Fibroblast of the conjunctiva (primary cell): ENCODE measurements at regions not wholly inside any gene's neighbourhood (a gene's known extent, or its start where the extent isn't known, plus 50 kb on each side); places are given as distances from the start of the nearest gene placed in this dataset.
"Not testable (repeated sequence)": the region's sequence is repeated elsewhere in the genome, so short reads cannot be mapped to it uniquely, and the experiment has no call there.

Experiments used
- DNase-seq: peaks from one replicate; pipeline ENCODE4 v3.0.0-alpha.2; 2010; ENCODE audit warnings: low read depth

- no peak for DNase-seq
These were observed 490.2 kb downstream of the BRINP3 start for GRCh38 chr1:189987509-189987908.

- DNase-seq, result no peak
These were observed 484.8 kb downstream of the BRINP3 start for GRCh38 chr1:189992856-189993255.

GRCh38 chr1:190000365-190000872 lies 477.2 kb downstream of the BRINP3 start:
- no peak for DNase-seq

GRCh38 chr1:190001187-190001586 lies 476.5 kb downstream of the BRINP3 start:
- no peak for DNase-seq

- DNase-seq, result no peak
These were observed 474.3 kb downstream of the BRINP3 start for GRCh38 chr1:190003376-190003775.

GRCh38 chr1:190011585-190011984 lies 466.1 kb downstream of the BRINP3 start:
- DNase-seq, result no peak

- not testable (repeated sequence) for DNase-seq
These were observed 458.5 kb downstream of the BRINP3 start for GRCh38 chr1:190019151-190019550.

- no peak for DNase-seq
These were observed 457.9 kb downstream of the BRINP3 start for GRCh38 chr1:190019717-190020116.

- no peak for DNase-seq
These were observed 455.0 kb downstream of the BRINP3 start for GRCh38 chr1:190022709-190023108.

- DNase-seq, result no peak
These were observed 448.2 kb downstream of the BRINP3 start for GRCh38 chr1:190029441-190029840.

- DNase-seq, result no peak
These were observed 434.0 kb downstream of the BRINP3 start for GRCh38 chr1:190043655-190044054.

- no peak for DNase-seq
These were observed 431.4 kb downstream of the BRINP3 start for GRCh38 chr1:190046231-190046630.
